ENCODE measurements at regions not wholly inside any gene's neighbourhood (a gene's known extent, or its start where the extent isn't known, plus 50 kb on each side); places are given as distances from the start of the nearest gene placed in this dataset.

DNA sequence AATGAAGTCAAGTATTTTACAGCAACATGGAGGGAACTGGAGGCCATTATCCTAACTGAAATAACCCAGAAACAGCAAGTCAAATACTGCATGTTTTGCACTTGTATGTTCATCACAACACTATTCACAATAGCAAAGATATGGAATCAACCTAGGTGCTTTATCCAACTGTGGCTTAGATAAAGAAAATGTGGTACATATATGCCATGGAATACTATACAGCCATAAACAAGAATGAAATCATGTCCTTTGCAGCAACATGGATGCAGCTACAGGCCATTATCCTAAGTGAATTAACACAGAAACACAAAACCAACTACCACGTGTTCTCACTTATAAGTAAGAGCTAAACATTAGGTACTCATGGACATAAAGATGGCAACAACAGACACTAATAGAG lies 91.5 kb upstream of the E2F3 start:
- no peak overlapping the region for H3K4me2 ChIP-seq (ENCODE audit: low read length, poor library complexity, severe bottlenecking)

DNA sequence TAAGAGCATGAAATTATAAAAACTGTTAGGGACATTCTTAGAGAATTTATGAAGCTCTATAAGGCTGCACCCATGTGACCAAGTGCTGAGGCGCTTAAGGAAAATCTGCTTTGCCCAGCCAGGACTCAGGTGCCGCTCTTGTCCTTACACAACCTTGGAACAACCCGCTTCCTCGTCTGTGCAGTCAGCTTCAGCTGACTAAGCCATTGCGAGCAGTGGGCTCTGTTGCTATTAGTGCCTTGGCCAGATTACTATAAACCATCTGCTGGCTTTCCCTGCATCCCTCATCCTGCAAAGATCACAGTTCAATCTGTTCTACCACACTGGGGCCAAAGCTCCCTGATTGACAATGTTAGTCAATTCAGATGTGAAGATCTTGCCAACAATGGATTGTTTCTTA lies 89.1 kb upstream of the E2F3 start:
- 90% methylated on average over 5 of the region's 5 CpGs for WGBS
- H3K36me3 ChIP-seq (ENCODE audit: control insufficient read depth in 1 of 2, insufficient read depth in 2 of 2, low read depth in 1 of 2, low read length in 2 of 2), result no peaks in the 10 kb centered on the region
- H3K4me1 ChIP-seq (ENCODE audit: control insufficient read depth, insufficient read depth, low read depth, low read length), result no peaks in the 10 kb centered on the region
- no peak overlapping the region for H3K23ac ChIP-seq (ENCODE audit: low read length in 2 of 2)
- H3K4ac ChIP-seq (ENCODE audit: low read depth in 1 of 2, low read length in 2 of 2), result no peak overlapping the region
- no peak overlapping the region for H4K8ac ChIP-seq (ENCODE audit: low read length)
- H2BK15ac ChIP-seq (ENCODE audit: low read depth, poor library complexity, severe bottlenecking), result no peak overlapping the region
- H3K14ac ChIP-seq (ENCODE audit: low read length in 2 of 2), result no peak overlapping the region
- no peaks in the 10 kb centered on the region for H3K27me3 ChIP-seq (ENCODE audit: control insufficient read depth in 1 of 2, insufficient read depth in 1 of 2, low read length in 2 of 2)
- no peak overlapping the region for H2AK5ac ChIP-seq (ENCODE audit: low read length, severe bottlenecking)
- no peak for DNase-seq
- H3K9ac ChIP-seq (ENCODE audit: low read length), result no peak overlapping the region
- H3K4me3 ChIP-seq (ENCODE audit: insufficient read depth in 1 of 2, low read depth in 1 of 2, low read length in 2 of 2), result no peak overlapping the region
- no peak overlapping the region for H3K18ac ChIP-seq (ENCODE audit: low read depth in 1 of 2, low read length in 2 of 2)
- H3K79me1 ChIP-seq (replicated peaks; ENCODE audit: low read length, poor library complexity, severe bottlenecking), result no peaks in the 10 kb centered on the region
- no peak overlapping the region for H2BK120ac ChIP-seq (ENCODE audit: low read depth, low read length)
- H2BK5ac ChIP-seq (ENCODE audit: low read depth, low read length, poor library complexity, severe bottlenecking), result no peak overlapping the region
- no peaks in the 10 kb centered on the region for H3K9me3 ChIP-seq (ENCODE audit: control insufficient read depth, low read length)
- H2AFZ ChIP-seq (ENCODE audit: low read depth, low read length), result no peak overlapping the region
- no peak overlapping the region for H4K91ac ChIP-seq (ENCODE audit: low read length)
- H3K4me2 ChIP-seq (ENCODE audit: low read length, poor library complexity, severe bottlenecking), result no peak overlapping the region
- H2BK12ac ChIP-seq (ENCODE audit: low read length in 2 of 2), result no peak overlapping the region
- no peak overlapping the region for H3K27ac ChIP-seq (ENCODE audit: low read length, poor library complexity, severe bottlenecking)

More for the DNA sequence above, 91.5 kb upstream of the E2F3 start:
- no peak overlapping the region for H3K9ac ChIP-seq (ENCODE audit: low read length)
- no peaks in the 10 kb centered on the region for H3K9me3 ChIP-seq (ENCODE audit: control insufficient read depth, low read length)
- no peak overlapping the region for H2BK120ac ChIP-seq (ENCODE audit: low read depth, low read length)
- no peak overlapping the region for H2BK5ac ChIP-seq (ENCODE audit: low read depth, low read length, poor library complexity, severe bottlenecking)
- no peak overlapping the region for H4K8ac ChIP-seq (ENCODE audit: low read length)
- H2AK5ac ChIP-seq (ENCODE audit: low read length, severe bottlenecking), result no peak overlapping the region
- H3K36me3 ChIP-seq (ENCODE audit: control insufficient read depth in 1 of 2, insufficient read depth in 2 of 2, low read depth in 1 of 2, low read length in 2 of 2), result no peaks in the 10 kb centered on the region
- H3K4me1 ChIP-seq (ENCODE audit: control insufficient read depth, insufficient read depth, low read depth, low read length), result no peaks in the 10 kb centered on the region
- no peak overlapping the region for H2BK15ac ChIP-seq (ENCODE audit: low read depth, poor library complexity, severe bottlenecking)
- no peak overlapping the region for H3K18ac ChIP-seq (ENCODE audit: low read depth in 1 of 2, low read length in 2 of 2)
- WGBS, result no CpG with 5 or more reads among the region's 1 CpG
- no peak overlapping the region for H3K14ac ChIP-seq (ENCODE audit: low read length in 2 of 2)
- H3K27me3 ChIP-seq (ENCODE audit: control insufficient read depth in 1 of 2, insufficient read depth in 1 of 2, low read length in 2 of 2), result no peaks in the 10 kb centered on the region
- H3K79me1 ChIP-seq (replicated peaks; ENCODE audit: low read length, poor library complexity, severe bottlenecking), result no peaks in the 10 kb centered on the region
- DNase-seq, result no peak
- H4K91ac ChIP-seq (ENCODE audit: low read length), result no peak overlapping the region
- no peak overlapping the region for H3K4me3 ChIP-seq (ENCODE audit: insufficient read depth in 1 of 2, low read depth in 1 of 2, low read length in 2 of 2)
- no peak overlapping the region for H3K23ac ChIP-seq (ENCODE audit: low read length in 2 of 2)
- no peak overlapping the region for H2BK12ac ChIP-seq (ENCODE audit: low read length in 2 of 2)
- H2AFZ ChIP-seq (ENCODE audit: low read depth, low read length), result no peak overlapping the region
- no peak overlapping the region for H3K4ac ChIP-seq (ENCODE audit: low read depth in 1 of 2, low read length in 2 of 2)
- no peak overlapping the region for H3K27ac ChIP-seq (ENCODE audit: low read length, poor library complexity, severe bottlenecking)

DNA sequence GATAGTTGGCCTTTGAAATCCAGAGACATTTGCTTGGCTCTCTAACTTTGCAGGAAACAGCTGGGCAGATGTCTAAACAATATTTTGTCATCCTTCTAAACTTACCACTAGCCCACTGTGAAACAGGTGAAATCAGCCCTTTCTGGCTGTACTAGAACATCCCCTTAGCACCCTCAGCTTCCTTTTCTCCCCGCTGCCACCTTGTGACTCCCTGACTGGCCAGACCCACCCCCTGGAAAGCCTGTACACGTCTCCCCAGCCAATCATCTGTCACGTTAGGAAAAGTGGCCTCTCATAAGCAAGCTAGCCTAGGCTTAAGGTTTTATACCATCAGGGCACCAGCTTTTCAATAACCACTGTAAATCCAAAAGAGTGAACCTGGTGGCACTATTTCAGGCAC lies 88.6 kb upstream of the E2F3 start:
- Histone ChIP-seq H4K8ac (ENCODE audit: low read length) (peak overlapping the region; percentile 16), H2BK5ac (ENCODE audit: low read depth, low read length, poor library complexity, severe bottlenecking) (no peak overlapping the region), H2BK12ac (ENCODE audit: low read length in 2 of 2) (no peak overlapping the region), H3K27ac (ENCODE audit: low read length, poor library complexity, severe bottlenecking) (no peak overlapping the region), H3K9ac (ENCODE audit: low read length) (no peak overlapping the region), H3K4me1 (ENCODE audit: control insufficient read depth, insufficient read depth, low read depth, low read length) (no peaks in the 10 kb centered on the region), H2AFZ (ENCODE audit: low read depth, low read length) (no peak overlapping the region), H3K79me1 (replicated peaks; ENCODE audit: low read length, poor library complexity, severe bottlenecking) (no peaks in the 10 kb centered on the region), H3K14ac (ENCODE audit: low read length in 2 of 2) (peak overlapping the region in 1 of 2 experiments; percentile 59), H3K36me3 (ENCODE audit: control insufficient read depth in 1 of 2, insufficient read depth in 2 of 2, low read depth in 1 of 2, low read length in 2 of 2) (no peaks in the 10 kb centered on the region), H2BK120ac (ENCODE audit: low read depth, low read length) (no peak overlapping the region), H3K9me3 (ENCODE audit: control insufficient read depth, low read length) (no peaks in the 10 kb centered on the region), H2BK15ac (ENCODE audit: low read depth, poor library complexity, severe bottlenecking) (no peak overlapping the region), H3K4me2 (ENCODE audit: low read length, poor library complexity, severe bottlenecking) (no peak overlapping the region), H3K27me3 (ENCODE audit: control insufficient read depth in 1 of 2, insufficient read depth in 1 of 2, low read length in 2 of 2) (no peaks in the 10 kb centered on the region), H3K4me3 (ENCODE audit: insufficient read depth in 1 of 2, low read depth in 1 of 2, low read length in 2 of 2) (no peak overlapping the region), H3K18ac (ENCODE audit: low read depth in 1 of 2, low read length in 2 of 2) (no peak overlapping the region), H3K4ac (ENCODE audit: low read depth in 1 of 2, low read length in 2 of 2) (no peak overlapping the region), H2AK5ac (ENCODE audit: low read length, severe bottlenecking) (no peak overlapping the region), H3K23ac (ENCODE audit: low read length in 2 of 2) (no peak overlapping the region), H4K91ac (ENCODE audit: low read length) (no peak overlapping the region)
- no peak for DNase-seq
- 54% methylated on average over 3 of the region's 3 CpGs for WGBS

DNA sequence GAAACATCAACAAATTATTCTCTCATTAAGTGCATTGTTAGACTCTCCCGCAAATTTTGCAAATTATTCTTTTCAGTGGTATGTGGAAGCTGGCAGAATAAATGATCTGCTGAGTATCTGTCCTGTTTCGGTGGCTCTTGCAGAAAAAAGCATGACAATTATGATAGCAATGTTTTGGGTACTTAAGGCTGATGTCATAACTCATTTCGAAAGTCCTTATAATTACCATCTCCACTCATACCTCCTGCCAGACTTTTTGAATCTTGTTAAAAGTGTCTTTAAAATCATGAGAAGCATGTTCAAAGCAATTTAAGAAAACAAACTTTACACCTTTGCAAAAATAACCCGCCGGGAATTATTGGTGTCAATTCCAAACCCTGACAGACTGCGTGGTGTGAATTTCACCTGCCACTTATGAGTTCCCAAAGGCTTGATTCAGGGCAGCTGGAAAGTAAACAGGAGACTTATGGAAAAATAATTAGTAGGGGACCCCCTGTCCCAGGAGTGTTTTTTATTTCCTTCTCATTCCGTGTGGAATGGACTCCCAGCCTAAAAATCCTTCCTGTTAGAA lies 87.6 kb upstream of the E2F3 start:
- Histone ChIP-seq H2AK5ac (ENCODE audit: low read length, severe bottlenecking) (no peak overlapping the region), H3K4ac (ENCODE audit: low read depth in 1 of 2, low read length in 2 of 2) (no peak overlapping the region), H3K18ac (ENCODE audit: low read depth in 1 of 2, low read length in 2 of 2) (no peak overlapping the region), H3K4me1 (ENCODE audit: control insufficient read depth, insufficient read depth, low read depth, low read length) (no peaks in the 10 kb centered on the region), H2BK15ac (ENCODE audit: low read depth, poor library complexity, severe bottlenecking) (no peak overlapping the region), H2AFZ (ENCODE audit: low read depth, low read length) (no peak overlapping the region), H3K36me3 (ENCODE audit: control insufficient read depth in 1 of 2, insufficient read depth in 2 of 2, low read depth in 1 of 2, low read length in 2 of 2) (no peaks in the 10 kb centered on the region), H2BK120ac (ENCODE audit: low read depth, low read length) (no peak overlapping the region), H4K91ac (ENCODE audit: low read length) (no peak overlapping the region), H2BK12ac (ENCODE audit: low read length in 2 of 2) (no peak overlapping the region), H3K4me3 (ENCODE audit: insufficient read depth in 1 of 2, low read depth in 1 of 2, low read length in 2 of 2) (no peak overlapping the region), H3K23ac (ENCODE audit: low read length in 2 of 2) (no peak overlapping the region), H3K27ac (ENCODE audit: low read length, poor library complexity, severe bottlenecking) (no peak overlapping the region), H2BK5ac (ENCODE audit: low read depth, low read length, poor library complexity, severe bottlenecking) (no peak overlapping the region), H3K79me1 (replicated peaks; ENCODE audit: low read length, poor library complexity, severe bottlenecking) (no peaks in the 10 kb centered on the region), H3K9ac (ENCODE audit: low read length) (no peak overlapping the region), H3K14ac (ENCODE audit: low read length in 2 of 2) (no peak overlapping the region), H3K27me3 (ENCODE audit: control insufficient read depth in 1 of 2, insufficient read depth in 1 of 2, low read length in 2 of 2) (no peaks in the 10 kb centered on the region), H3K4me2 (ENCODE audit: low read length, poor library complexity, severe bottlenecking) (no peak overlapping the region), H3K9me3 (ENCODE audit: control insufficient read depth, low read length) (no peaks in the 10 kb centered on the region), H4K8ac (ENCODE audit: low read length) (no peak overlapping the region)
- 82% methylated on average over 6 of the region's 7 CpGs for WGBS
- peak; percentile 22 for DNase-seq

Data from mesenchymal stem cell (in vitro differentiated cells and primary cell).